Suprapubic skin (tissue), 4 donors: ENCODE measurements at regions not wholly inside any gene's neighbourhood (a gene's known extent, or its start where the extent isn't known, plus 50 kb on each side); places are given as distances from the start of the nearest gene placed in this dataset.
"Not testable (repeated sequence)": the region's sequence is repeated elsewhere in the genome, so short reads cannot be mapped to it uniquely, and the experiment has no call there.

ENCODE experiments used
- DNase-seq, 2 donors: peaks; one replicate each; pipeline ENCODE4 v3.0.0-alpha.2; 2019; ENCODE audit warnings: low spot score in 2 of 2
- H3K27ac ChIP-seq: fragments of 200-600 bp; sonication (generic); one replicate; pipeline ENCODE4 v1.5.1; 2019
- H3K27me3 ChIP-seq: fragments of 200-600 bp; sonication (generic); one replicate; pipeline ENCODE4 v1.5.1; 2019
- H3K36me3 ChIP-seq: fragments of 200-600 bp; sonication (generic); one replicate; pipeline ENCODE4 v1.5.1; 2019
- H3K4me1 ChIP-seq: fragments of 200-600 bp; sonication (generic); one replicate; pipeline ENCODE4 v1.5.1; 2019
- H3K4me3 ChIP-seq: fragments of 200-600 bp; sonication (generic); one replicate; pipeline ENCODE4 v1.5.1; 2019; ENCODE audit warnings: mild to moderate bottlenecking
- H3K9me3 ChIP-seq: fragments of 200-600 bp; sonication (generic); one replicate; pipeline ENCODE4 v1.5.1; 2019
- EP300 ChIP-seq: sonication (generic); formaldehyde crosslinking; IDR thresholded peaks from one replicate; pipeline ENCODE4 v1.6.1; 2017; ENCODE audit warnings: antibody characterized with exemption
- POLR2A ChIP-seq, 2 donors: fragments of 450-650 bp; IDR thresholded peaks; one replicate each; pipeline ENCODE4 v1.6.1; 2017; ENCODE audit warnings: antibody characterized with exemption in 2 of 2, mild to moderate bottlenecking in 2 of 2, moderate library complexity in 2 of 2
- POLR2AphosphoS5 ChIP-seq, 3 donors: sonication (generic); formaldehyde crosslinking; IDR thresholded peaks; one replicate each; pipeline ENCODE4 v1.6.1; 2017; ENCODE audit warnings: antibody characterized with exemption in 3 of 3
- WGBS: methylation state at CpG from one replicate; pipeline ENCODE4 v1.1.5; 2018; 5-methylcytosine and 5-hydroxymethylcytosine counted together
- TF ChIP-seq, protein P1 (sequence below), 2 donors: fragments of 200-600 bp in 1 of 2; fragments of 450-650 bp in 1 of 2; sonication (generic) in 1 of 2; IDR thresholded peaks; one replicate each; pipeline ENCODE4 v1.5.1; 2016 to 2019; ENCODE audit warnings: antibody characterized with exemption in 2 of 2, mild to moderate bottlenecking in 1 of 2, moderate library complexity in 1 of 2

DNA sequence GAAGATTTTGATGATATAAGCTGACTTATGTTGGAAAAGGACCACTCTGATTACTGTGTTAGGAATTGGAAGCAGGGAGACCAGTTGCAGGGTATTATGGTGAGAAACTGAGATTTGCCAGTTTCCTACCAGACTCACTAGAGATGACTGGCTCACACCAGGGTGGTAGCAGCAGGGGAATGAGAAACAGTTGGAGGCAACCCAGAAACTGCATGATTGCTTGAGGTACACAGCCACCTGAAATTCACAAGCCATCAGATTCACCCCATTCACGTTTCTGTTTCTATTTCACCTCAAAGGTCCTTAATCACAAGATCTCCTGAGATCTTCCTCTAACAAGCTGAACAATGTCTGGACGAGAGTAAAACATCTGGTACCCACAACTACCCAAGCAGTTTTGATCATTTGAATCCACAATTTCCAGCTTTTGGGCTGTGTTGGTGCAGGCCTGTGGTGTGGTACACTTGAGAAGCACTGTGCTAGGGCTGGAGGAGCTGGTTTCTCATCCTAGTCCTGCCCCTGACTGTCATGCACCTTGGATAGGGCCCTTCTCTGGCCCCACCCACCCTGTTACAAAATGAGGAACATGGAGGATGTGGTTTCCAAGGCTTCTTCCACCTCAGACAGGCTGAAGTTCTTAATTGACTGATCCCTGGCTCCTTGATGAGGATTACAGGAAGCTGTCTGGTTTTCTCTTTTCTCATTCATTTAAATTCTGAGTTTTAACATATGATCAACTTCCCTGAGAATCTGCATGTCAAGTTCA, 233.4 kb downstream of the INSC start:
- Histone ChIP-seq H3K9me3 (no peaks in the 10 kb centered on the region), H3K4me1 (no peaks in the 10 kb centered on the region), H3K27ac (no peak overlapping the region), H3K36me3 (no peaks in the 10 kb centered on the region), H3K4me3 (no peak overlapping the region), H3K27me3 (no peaks in the 10 kb centered on the region)
- 62% methylated on average over 2 of the region's 2 CpGs for WGBS
- no peak for DNase-seq
- TF ChIP-seq EP300: no peak
- no peak for TF ChIP-seq POLR2A (IDR thresholded peaks at IDR 0.05)
- no peak for TF ChIP-seq POLR2AphosphoS5 (IDR thresholded peaks at IDR 0.05)
- TF ChIP-seq, protein P1, sequence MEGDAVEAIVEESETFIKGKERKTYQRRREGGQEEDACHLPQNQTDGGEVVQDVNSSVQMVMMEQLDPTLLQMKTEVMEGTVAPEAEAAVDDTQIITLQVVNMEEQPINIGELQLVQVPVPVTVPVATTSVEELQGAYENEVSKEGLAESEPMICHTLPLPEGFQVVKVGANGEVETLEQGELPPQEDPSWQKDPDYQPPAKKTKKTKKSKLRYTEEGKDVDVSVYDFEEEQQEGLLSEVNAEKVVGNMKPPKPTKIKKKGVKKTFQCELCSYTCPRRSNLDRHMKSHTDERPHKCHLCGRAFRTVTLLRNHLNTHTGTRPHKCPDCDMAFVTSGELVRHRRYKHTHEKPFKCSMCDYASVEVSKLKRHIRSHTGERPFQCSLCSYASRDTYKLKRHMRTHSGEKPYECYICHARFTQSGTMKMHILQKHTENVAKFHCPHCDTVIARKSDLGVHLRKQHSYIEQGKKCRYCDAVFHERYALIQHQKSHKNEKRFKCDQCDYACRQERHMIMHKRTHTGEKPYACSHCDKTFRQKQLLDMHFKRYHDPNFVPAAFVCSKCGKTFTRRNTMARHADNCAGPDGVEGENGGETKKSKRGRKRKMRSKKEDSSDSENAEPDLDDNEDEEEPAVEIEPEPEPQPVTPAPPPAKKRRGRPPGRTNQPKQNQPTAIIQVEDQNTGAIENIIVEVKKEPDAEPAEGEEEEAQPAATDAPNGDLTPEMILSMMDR (IDR thresholded peaks at IDR 0.05): no peak

DNA sequence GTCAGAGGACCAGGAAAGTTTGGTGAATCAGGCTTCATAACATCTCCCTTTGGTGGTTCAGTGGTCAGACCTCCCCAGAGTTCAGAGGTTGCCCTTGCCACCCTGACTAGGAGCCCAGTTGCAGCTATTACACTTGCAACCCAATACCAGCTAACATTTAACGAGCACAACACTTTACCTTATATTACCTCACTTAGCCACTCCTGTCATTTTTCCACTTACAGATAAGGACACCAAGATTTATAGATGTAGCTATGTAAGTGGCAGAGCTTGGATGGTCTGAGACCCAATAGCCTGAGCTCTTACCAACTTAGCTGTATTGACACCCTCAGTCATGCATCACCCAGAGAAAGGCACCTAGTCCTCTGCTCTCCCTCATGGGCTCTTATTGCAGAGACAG, 234.7 kb downstream of the INSC start:
- 88% methylated on average over 1 of the region's 1 CpG for WGBS
- H3K36me3 ChIP-seq: no peaks in the 10 kb centered on the region
- DNase-seq: no peak
- no peak overlapping the region for H3K27ac ChIP-seq
- TF ChIP-seq POLR2A (IDR thresholded peaks at IDR 0.05) (no peak), EP300 (no peak), POLR2AphosphoS5 (IDR thresholded peaks at IDR 0.05) (no peak)
- TF ChIP-seq, protein P1 (IDR thresholded peaks at IDR 0.05): no peak
- H3K4me1 ChIP-seq: no peaks in the 10 kb centered on the region
- H3K27me3 ChIP-seq: no peaks in the 10 kb centered on the region
- H3K9me3 ChIP-seq: no peaks in the 10 kb centered on the region
- H3K4me3 ChIP-seq: no peak overlapping the region

DNA sequence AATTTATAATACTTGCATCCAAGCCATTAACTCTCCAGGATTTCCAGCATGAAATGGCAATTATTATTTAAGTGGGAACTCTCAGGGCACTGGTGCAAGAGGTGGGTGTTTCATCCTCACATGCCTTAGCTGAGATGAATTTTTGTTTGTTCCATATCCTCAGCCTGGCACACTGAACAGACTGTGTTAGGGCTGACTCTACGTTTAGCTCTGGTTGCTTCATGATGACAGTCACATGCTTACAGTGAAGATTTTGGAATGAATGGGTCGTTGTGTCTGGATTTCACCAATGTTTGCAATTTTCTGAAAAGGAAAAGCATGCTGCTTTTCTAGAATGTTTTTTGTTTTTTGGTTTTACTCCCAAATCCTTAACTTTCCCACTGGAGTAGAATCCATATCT, 246.6 kb downstream of the INSC start:
- no peaks in the 10 kb centered on the region for H3K36me3 ChIP-seq
- H3K4me3 ChIP-seq: no peak overlapping the region
- no peaks in the 10 kb centered on the region for H3K27me3 ChIP-seq
- H3K4me1 ChIP-seq: no peaks in the 10 kb centered on the region
- TF ChIP-seq EP300 (no peak), POLR2AphosphoS5 (IDR thresholded peaks at IDR 0.05) (no peak), POLR2A (IDR thresholded peaks at IDR 0.05) (no peak)
- no peaks in the 10 kb centered on the region for H3K9me3 ChIP-seq
- DNase-seq: no peak
- WGBS: 72% methylated on average over 2 of the region's 2 CpGs
- no peak overlapping the region for H3K27ac ChIP-seq

DNA sequence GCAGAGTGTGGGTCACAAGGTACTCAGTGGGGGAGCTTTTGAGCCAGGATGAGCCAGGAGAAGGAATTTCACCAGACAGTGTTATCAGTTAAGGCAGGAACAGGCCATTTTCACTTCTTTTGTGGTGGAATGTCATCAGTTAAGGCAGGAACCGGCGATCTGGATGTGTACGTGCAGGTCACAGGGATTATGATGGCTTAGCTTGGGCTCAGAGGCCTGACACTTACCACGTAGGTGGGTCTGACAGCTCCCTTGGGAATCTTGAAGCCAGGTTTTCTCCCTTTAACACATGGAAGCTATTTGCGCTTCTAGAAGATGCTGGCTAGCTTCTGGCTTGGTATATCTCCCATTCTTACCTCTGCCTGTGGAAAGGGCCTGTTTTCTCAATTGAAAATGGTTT, 250.6 kb downstream of the INSC start:
- not testable (repeated sequence) for H3K27me3 ChIP-seq, H3K9me3 ChIP-seq, H3K36me3 ChIP-seq, H3K4me3 ChIP-seq, H3K4me1 ChIP-seq, H3K27ac ChIP-seq, DNase-seq
- WGBS: 82% methylated on average over 5 of the region's 5 CpGs

DNA sequence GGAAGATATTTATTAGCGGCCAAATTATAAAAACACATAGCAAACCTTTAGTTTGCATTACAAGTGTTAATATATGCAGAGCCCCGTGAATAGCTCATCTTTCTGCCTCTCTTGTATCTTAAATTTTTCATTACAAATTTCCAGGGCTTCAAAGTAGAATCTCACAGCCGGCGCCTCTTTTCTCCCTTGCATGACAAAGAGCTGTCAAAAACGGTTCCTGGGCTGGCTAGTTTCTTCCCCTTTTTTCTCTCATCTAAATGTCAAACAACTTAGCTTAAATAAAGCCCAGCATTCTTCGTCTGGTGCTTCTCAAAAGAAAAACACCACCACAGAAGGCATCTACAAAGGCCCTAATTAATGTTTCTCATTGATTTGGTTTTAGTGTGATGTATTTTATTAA, 253.0 kb downstream of the INSC start:
- Histone ChIP-seq H3K27ac (no peak overlapping the region), H3K36me3 (no peaks in the 10 kb centered on the region), H3K4me1 (no peaks in the 10 kb centered on the region), H3K9me3 (no peaks in the 10 kb centered on the region), H3K4me3 (no peak overlapping the region), H3K27me3 (no peaks in the 10 kb centered on the region)
- no peak for DNase-seq
- WGBS: 51% methylated on average over 6 of the region's 6 CpGs
- no peak for TF ChIP-seq POLR2AphosphoS5 (IDR thresholded peaks at IDR 0.05)

DNA sequence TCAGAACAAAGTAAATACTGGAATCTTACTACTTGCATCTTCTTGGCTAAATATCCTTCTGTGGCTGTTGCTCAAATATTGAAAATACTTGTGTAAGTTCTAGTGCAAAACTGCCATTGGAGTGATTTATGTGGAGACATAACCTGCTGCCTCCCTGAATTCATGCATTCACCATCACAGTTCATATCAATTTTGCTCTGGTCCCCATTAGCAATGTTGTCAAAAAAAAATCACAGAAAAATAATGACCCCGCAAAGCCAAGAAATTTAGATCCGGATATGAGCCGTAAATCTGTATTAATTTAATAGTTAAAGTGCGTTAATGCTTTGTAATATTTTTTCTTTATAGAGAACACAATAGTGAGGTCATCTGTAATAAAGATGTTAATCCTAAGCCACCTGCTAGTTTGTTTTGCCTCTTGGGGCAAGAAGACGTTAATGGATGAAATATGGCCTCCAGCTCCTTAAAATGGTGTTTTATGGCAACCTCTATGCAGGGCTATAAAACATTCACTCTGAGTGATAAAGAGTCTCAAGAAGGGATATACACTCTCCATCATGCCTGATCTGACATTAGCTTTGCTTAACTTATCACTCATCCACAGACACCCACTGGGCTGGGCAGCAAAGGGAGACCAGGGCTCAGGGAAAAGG, 255.9 kb downstream of the INSC start:
- no peaks in the 10 kb centered on the region for H3K9me3 ChIP-seq
- no peak overlapping the region for H3K27ac ChIP-seq
- no peaks in the 10 kb centered on the region for H3K27me3 ChIP-seq
- no peaks in the 10 kb centered on the region for H3K4me1 ChIP-seq
- DNase-seq: no peak
- no peak overlapping the region for H3K4me3 ChIP-seq
- no peak for TF ChIP-seq POLR2A (IDR thresholded peaks at IDR 0.05)
- TF ChIP-seq POLR2AphosphoS5 (IDR thresholded peaks at IDR 0.05): no peak
- TF ChIP-seq, protein P1 (IDR thresholded peaks at IDR 0.05): no peak
- no peak for TF ChIP-seq EP300
- WGBS: 68% methylated on average over 5 of the region's 5 CpGs
- no peaks in the 10 kb centered on the region for H3K36me3 ChIP-seq
